Brain microvascular endothelial cell (primary cell): ENCODE measurements at regions not wholly inside any gene's neighbourhood (a gene's known extent, or its start where the extent isn't known, plus 50 kb on each side); places are given as distances from the start of the nearest gene placed in this dataset.

Source experiments
- DNase-seq: peaks from one replicate; pipeline ENCODE4 v3.0.0-alpha.2; 2020
- H3K27ac ChIP-seq: fragments of 250-450 bp; sonication (Bioruptor Pico); 2 replicates; pipeline ENCODE4 v1.5.1; 2020; ENCODE audit warnings: mild to moderate bottlenecking, moderate library complexity
- H3K27me3 ChIP-seq: fragments of 250-450 bp; sonication (Bioruptor Pico); replicated peaks from 2 replicates; pipeline ENCODE4 v1.5.1; 2020; ENCODE audit warnings: mild to moderate bottlenecking
- H3K36me3 ChIP-seq: fragments of 250-450 bp; sonication (Bioruptor Pico); replicated peaks from 2 replicates; pipeline ENCODE4 v1.5.1; 2020; ENCODE audit warnings: mild to moderate bottlenecking
- H3K4me3 ChIP-seq: 2 replicates; pipeline ENCODE4 v1.5.1; 2011; ENCODE audit warnings: low read depth, mild to moderate bottlenecking, control low read depth, low read length, moderate library complexity
- CTCF ChIP-seq: IDR thresholded peaks from 2 replicates; pipeline ENCODE4 v1.5.1; 2011; ENCODE audit warnings: low read depth, mild to moderate bottlenecking, moderate library complexity, low read length, control low read depth, inconsistent platforms; ENCODE audit errors: missing control alignments
- in situ Hi-C: cut with HindIII; loops from 2 replicates; pipeline ENCODE4 v1.10.0; 2017; ENCODE audit warnings: low sequenced_read_pairs, low pct_ligation_motif_present

- no peak for TF ChIP-seq CTCF
- Histone ChIP-seq H3K4me3 (no peak overlapping the region), H3K36me3 (no peaks in the 10 kb centered on the region), H3K27ac (no peak overlapping the region), H3K27me3 (no peaks in the 10 kb centered on the region)
- no peak for DNase-seq
- in situ Hi-C loops, result no loop called here
Observed at GRCh38 chr3:4043867-4044575, 244.8 kb downstream of the LRRN1 start.

- no peaks in the 10 kb centered on the region for H3K36me3 ChIP-seq
- in situ Hi-C loops, result no loop called here
- TF ChIP-seq CTCF, result no peak
- DNase-seq, result no peak
- H3K27me3 ChIP-seq, result no peaks in the 10 kb centered on the region
- H3K27ac ChIP-seq, result no peak overlapping the region
- no peak overlapping the region for H3K4me3 ChIP-seq
Observed at GRCh38 chr3:4044619-4045018, 245.4 kb downstream of the LRRN1 start.

GRCh38 chr3:4045756-4046155, 246.5 kb downstream of the LRRN1 start:
- DNase-seq, result no peak
- H3K27me3 ChIP-seq, result no peaks in the 10 kb centered on the region
- H3K36me3 ChIP-seq, result no peaks in the 10 kb centered on the region
- H3K4me3 ChIP-seq, result no peak overlapping the region
- no peak for TF ChIP-seq CTCF
- in situ Hi-C loops, result no loop called here
- no peak overlapping the region for H3K27ac ChIP-seq

GRCh38 chr3:4047366-4047765, 248.1 kb downstream of the LRRN1 start:
- no peak for DNase-seq
- no peak for TF ChIP-seq CTCF
- H3K27me3 ChIP-seq, result no peaks in the 10 kb centered on the region

GRCh38 chr3:4052706-4053105, 250.5 kb upstream of the SETMAR start:
- no peak for DNase-seq
- Histone ChIP-seq H3K27ac (no peak overlapping the region), H3K36me3 (no peaks in the 10 kb centered on the region), H3K27me3 (no peaks in the 10 kb centered on the region), H3K4me3 (no peak overlapping the region)
- in situ Hi-C loops, result no loop called here
- no peak for TF ChIP-seq CTCF

More at GRCh38 chr3:4047366-4047765, 248.1 kb downstream of the LRRN1 start:
- in situ Hi-C loops, result no loop called here
- H3K27ac ChIP-seq, result no peak overlapping the region
- H3K4me3 ChIP-seq, result no peak overlapping the region
- H3K36me3 ChIP-seq, result no peaks in the 10 kb centered on the region

GRCh38 chr3:4053975-4054374, 249.2 kb upstream of the SETMAR start:
- Histone ChIP-seq H3K27ac (no peak overlapping the region), H3K36me3 (no peaks in the 10 kb centered on the region), H3K4me3 (no peak overlapping the region), H3K27me3 (no peaks in the 10 kb centered on the region)
- no peak for DNase-seq
- TF ChIP-seq CTCF, result no peak
- in situ Hi-C loops, result no loop called here
